ENCODE measurements at regions not wholly inside any gene's neighbourhood (a gene's known extent, or its start where the extent isn't known, plus 50 kb on each side); places are given as distances from the start of the nearest gene placed in this dataset.

- TF ChIP-seq CTCF (IDR thresholded peaks at IDR 0.05) (no peak), POLR2A (IDR thresholded peaks at IDR 0.05) (no peak)
Observed at GRCh38 chr5:142204219-142204618, 95.6 kb downstream of the NDFIP1 start.
